ENCODE measurements at regions not wholly inside any gene's neighbourhood (a gene's known extent, or its start where the extent isn't known, plus 50 kb on each side); places are given as distances from the start of the nearest gene placed in this dataset.

GRCh38 chr2:51301381-51301780 lies 269.4 kb upstream of the NRXN1 start:
- Histone ChIP-seq H3K27me3 (no peaks in the 10 kb centered on the region), H3K4me1 (no peaks in the 10 kb centered on the region), H3K27ac (no peak overlapping the region), H3K4me3 (no peak overlapping the region), H3K9me3 (no peaks in the 10 kb centered on the region), H3K36me3 (no peaks in the 10 kb centered on the region)
- no peak for TF ChIP-seq POLR2A (IDR thresholded peaks at IDR 0.05)
- TF ChIP-seq, protein P1, sequence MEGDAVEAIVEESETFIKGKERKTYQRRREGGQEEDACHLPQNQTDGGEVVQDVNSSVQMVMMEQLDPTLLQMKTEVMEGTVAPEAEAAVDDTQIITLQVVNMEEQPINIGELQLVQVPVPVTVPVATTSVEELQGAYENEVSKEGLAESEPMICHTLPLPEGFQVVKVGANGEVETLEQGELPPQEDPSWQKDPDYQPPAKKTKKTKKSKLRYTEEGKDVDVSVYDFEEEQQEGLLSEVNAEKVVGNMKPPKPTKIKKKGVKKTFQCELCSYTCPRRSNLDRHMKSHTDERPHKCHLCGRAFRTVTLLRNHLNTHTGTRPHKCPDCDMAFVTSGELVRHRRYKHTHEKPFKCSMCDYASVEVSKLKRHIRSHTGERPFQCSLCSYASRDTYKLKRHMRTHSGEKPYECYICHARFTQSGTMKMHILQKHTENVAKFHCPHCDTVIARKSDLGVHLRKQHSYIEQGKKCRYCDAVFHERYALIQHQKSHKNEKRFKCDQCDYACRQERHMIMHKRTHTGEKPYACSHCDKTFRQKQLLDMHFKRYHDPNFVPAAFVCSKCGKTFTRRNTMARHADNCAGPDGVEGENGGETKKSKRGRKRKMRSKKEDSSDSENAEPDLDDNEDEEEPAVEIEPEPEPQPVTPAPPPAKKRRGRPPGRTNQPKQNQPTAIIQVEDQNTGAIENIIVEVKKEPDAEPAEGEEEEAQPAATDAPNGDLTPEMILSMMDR (IDR thresholded peaks at IDR 0.05), result no peak
- DNase-seq, result no peak
- intact Hi-C loops (cut with DNase I; ENCODE audit: low total_unique reads), result no loop called here

DNA sequence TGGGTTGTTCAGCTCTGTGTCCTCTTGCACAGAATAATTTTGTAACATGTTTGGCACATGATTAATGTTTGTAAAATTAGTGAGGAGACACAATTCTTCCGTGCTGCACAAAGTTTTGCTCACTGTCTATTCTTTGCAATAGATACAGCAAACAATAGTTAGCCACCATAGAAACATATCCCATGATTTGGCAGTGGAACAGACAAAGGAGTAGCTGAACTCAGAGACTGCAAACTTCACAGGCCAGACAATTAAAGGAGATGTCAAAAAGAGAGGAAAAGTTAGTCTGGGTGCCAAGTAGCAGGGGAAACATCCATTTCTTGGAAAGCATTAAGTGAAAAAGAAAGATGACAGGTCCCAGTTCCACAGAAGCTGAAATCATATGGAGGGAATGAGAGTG lies 267.4 kb upstream of the NRXN1 start:
- H3K4me3 ChIP-seq, result no peak overlapping the region
- DNase-seq, result no peak
- intact Hi-C loops (cut with DNase I; ENCODE audit: low total_unique reads), result no loop called here
- H3K27me3 ChIP-seq, result no peaks in the 10 kb centered on the region
- H3K27ac ChIP-seq, result no peak overlapping the region
- H3K9me3 ChIP-seq, result no peaks in the 10 kb centered on the region
- no peaks in the 10 kb centered on the region for H3K36me3 ChIP-seq
- no peaks in the 10 kb centered on the region for H3K4me1 ChIP-seq
- TF ChIP-seq, protein P1 (IDR thresholded peaks at IDR 0.05), result no peak
- TF ChIP-seq POLR2A (IDR thresholded peaks at IDR 0.05), result no peak

GRCh38 chr2:51297488-51297887 lies 265.6 kb upstream of the NRXN1 start:
- intact Hi-C loops (cut with DNase I; ENCODE audit: low total_unique reads), result no loop called here
- no peak overlapping the region for H3K4me3 ChIP-seq
- H3K36me3 ChIP-seq, result no peaks in the 10 kb centered on the region
- no peak for DNase-seq
- H3K9me3 ChIP-seq, result no peaks in the 10 kb centered on the region
- H3K4me1 ChIP-seq, result no peaks in the 10 kb centered on the region
- no peak overlapping the region for H3K27ac ChIP-seq
- TF ChIP-seq, protein P1 (IDR thresholded peaks at IDR 0.05), result no peak
- TF ChIP-seq POLR2A (IDR thresholded peaks at IDR 0.05), result no peak
- no peaks in the 10 kb centered on the region for H3K27me3 ChIP-seq

DNA sequence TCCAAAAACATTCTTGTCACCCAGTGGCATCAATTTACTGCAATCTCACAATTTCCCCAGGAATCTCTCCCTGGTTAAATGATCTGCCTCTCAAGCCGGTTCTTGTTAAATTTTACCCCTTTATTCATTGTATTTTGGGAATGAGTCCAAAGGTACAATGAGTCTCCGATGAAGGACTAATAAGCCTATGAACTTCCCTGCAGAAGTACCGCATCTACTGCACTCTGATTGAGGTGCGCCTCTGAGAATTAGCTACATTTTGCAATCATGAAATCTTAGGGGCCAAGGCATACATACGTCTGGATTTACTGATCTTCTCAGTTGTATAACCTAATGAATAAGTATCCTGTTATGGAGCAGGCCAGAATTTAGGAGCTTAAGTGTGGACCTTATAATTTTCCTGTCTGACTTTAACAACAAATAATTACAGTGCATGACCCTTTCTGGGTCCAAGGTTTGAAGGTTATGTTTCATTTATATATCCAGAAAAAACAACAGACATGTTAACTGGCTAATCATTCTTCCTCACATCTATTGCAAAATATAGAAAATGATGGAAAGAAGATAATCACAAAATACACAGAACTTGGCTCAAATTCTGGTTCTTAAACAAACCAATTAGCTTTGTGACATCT lies 261.8 kb upstream of the NRXN1 start:
- intact Hi-C loops (cut with DNase I; ENCODE audit: low total_unique reads), result no loop called here
- TF ChIP-seq POLR2A (IDR thresholded peaks at IDR 0.05), result no peak
- TF ChIP-seq, protein P1 (IDR thresholded peaks at IDR 0.05), result no peak
- H3K9me3 ChIP-seq, result no peaks in the 10 kb centered on the region
- DNase-seq, result no peak
- H3K4me1 ChIP-seq, result no peaks in the 10 kb centered on the region
- H3K27ac ChIP-seq, result no peak overlapping the region
- no peak overlapping the region for H3K4me3 ChIP-seq
- H3K36me3 ChIP-seq, result no peaks in the 10 kb centered on the region
- no peaks in the 10 kb centered on the region for H3K27me3 ChIP-seq

DNA sequence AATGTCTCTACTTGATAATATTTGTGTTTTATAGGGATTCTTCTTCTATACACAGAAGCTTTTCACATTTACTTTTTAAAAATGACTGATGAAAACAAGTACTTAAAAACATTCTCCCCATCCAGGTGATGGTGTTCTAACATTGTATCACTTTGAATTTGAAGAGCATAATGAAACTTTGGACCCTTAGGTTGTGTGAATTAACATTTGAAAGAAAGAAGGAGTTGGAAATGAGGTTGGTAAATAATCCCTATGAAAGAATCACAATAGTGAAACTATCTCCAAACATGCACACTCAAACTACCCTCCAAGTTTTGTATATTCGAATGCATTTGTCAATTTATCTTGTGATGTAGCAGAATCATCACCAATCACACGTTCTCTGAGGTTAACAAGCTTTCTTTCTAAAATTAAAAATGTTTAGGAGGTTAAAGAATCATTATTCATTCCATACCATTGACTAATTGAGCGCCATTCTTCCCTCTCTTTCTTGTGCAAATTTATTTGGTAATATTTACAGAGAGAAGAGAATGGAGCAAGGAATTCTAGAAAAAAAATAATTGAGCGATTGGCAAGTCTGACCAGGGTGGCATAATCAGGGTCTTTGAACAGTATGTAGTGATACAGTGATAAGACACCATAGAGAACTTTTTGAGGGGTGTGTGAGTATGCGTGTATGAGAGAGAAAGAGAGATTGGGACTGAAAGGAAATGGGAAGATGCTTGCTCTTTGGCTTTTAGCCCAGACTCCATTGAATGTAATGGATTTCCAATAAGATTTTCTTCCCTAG lies 260.0 kb upstream of the NRXN1 start:
- Histone ChIP-seq H3K27me3 (no peaks in the 10 kb centered on the region), H3K4me1 (no peaks in the 10 kb centered on the region), H3K36me3 (no peaks in the 10 kb centered on the region), H3K4me3 (no peak overlapping the region), H3K9me3 (no peaks in the 10 kb centered on the region), H3K27ac (no peak overlapping the region)
- intact Hi-C loops (cut with DNase I; ENCODE audit: low total_unique reads), result no loop called here
- no peak for DNase-seq
- TF ChIP-seq, protein P1 (IDR thresholded peaks at IDR 0.05), result no peak
- no peak for TF ChIP-seq POLR2A (IDR thresholded peaks at IDR 0.05)
